ENCODE measurements at regions not wholly inside any gene's neighbourhood (a gene's known extent, or its start where the extent isn't known, plus 50 kb on each side); places are given as distances from the start of the nearest gene placed in this dataset.
A peak's percentile ranks its signal among the peaks of the same experiment; 100 is the strongest.

GRCh38 chr9:16318516-16319060 lies 551.9 kb downstream of the BNC2 start:
- peak in 2 of 3 experiments; percentile 15 to 22 for DNase-seq

DNA sequence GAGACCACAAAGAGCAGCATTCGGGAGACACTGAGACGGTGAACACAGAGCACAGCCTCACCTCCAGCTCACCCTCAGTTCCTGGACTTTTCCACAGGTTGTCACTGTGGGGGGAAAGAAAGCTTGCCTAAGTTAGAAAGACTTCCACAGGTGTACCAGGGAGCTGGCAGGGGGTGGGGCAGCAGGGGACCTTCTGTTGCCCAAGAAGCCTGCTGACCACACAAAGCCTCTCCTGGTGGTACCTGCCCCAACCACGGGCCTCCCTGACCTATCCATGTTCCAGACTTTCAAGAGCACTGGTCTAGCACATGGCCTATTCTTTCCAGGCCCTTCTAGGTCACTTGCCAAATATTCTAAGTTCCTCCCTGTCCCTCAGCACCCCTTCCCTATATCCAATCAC lies 550.8 kb downstream of the BNC2 start:
- DNase-seq = peak in 1 of 3 experiments; percentile 2

DNA sequence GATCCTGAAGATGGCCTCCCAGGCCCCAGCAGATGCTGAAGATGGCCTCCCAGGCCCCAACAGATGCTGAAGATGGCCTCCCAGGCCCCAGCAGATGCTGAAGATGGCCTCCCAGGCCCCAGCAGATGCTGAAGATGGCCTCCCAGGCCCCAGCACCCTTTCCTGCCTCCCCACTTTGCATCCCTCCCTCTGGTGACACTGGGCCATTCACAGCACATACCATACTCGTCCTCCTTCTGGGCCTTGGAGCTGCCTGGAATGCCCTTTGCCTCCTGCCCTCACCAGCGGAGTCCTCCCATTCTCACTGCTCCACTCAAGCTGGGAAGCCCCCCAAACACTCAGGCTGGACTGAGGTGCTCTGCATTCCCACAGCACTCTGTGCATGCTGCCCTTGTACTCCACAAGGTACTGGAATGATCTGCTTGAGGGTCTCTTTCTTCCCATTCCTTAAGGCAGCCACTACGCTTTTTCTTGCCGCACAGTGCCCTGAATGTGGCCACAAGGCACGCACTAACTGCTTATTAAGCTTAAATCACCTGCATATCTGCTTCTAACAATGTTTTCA lies 550.0 kb downstream of the BNC2 start:
- DNase-seq = no peak

DNA sequence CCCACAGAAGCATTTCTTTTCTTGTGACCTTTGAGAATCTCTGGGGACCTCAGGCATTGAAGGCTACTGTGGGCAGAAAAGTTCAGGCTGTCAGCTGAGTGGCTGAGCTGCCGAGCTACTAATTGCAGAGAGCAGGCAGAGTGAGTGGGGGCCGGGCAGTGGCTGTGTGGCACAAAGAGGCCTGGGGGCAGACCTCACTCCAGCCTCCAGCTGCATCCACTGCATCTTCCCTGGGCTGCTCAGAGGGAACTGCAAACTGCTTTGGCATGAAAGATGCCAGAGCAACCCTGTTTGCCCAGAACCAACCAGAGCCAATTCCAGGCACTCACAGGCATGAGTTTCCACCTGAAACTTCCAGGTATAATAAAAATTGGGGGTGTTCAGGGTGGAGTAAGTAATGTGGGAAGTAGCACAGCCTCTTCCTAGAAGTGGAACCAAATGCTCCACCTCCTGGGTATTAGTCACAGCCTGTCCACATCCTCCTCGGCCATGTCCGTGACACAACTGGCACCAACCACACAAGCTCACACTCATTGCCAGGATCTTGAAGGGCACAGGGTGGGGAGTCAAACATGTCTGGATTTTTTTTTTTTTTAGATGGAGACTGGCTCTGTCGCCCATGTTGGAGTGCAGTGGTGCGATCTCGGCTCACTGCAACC lies 548.9 kb downstream of the BNC2 start:
- DNase-seq = peak in 1 of 3 experiments; percentile 5

DNA sequence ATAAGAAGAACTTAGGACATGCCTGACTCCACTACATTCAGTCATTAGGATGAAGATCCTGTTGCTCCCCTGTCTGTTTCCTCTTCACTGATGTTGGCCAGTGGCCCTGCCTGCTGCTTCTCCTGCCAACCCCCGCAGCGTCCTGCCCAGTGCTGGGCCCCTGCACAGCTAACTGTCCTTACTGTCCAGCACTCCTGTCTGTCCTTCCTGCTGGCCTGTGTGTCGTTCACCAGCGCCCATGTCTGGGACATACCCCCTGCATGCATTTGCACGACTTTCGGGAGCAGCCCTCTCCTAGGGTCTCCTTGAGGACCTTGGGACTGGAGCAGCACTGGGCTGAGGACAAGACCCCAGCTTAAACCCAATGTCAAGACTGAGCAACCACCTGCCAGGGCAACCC lies 547.6 kb downstream of the BNC2 start:
- no peak for DNase-seq

- no peak for DNase-seq
Measured at GRCh38 chr9:16325966-16326365, 544.5 kb downstream of the BNC2 start.

DNA sequence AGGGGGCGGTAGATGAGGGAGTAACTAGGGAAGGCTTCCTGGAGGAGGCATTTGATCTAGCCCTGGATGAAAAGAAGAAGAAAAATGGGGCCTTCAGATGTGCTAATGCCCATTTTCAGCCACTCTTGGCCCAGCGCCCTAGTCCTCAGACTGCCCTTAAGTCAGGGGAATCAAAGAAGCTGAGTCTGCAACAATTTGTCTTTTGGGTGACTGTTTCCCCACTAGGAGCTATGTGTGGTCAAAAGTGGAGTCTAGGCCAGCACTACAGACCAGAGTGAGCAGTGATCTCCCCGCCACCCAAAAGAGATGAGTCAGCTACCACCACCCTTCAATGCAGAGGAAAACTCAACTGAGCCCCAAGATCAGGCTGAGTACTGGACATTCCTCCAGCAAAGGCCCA lies 542.1 kb downstream of the BNC2 start:
- DNase-seq = no peak

GRCh38 chr9:16329671-16330113 lies 540.8 kb downstream of the BNC2 start:
- DNase-seq = no peak

DNA sequence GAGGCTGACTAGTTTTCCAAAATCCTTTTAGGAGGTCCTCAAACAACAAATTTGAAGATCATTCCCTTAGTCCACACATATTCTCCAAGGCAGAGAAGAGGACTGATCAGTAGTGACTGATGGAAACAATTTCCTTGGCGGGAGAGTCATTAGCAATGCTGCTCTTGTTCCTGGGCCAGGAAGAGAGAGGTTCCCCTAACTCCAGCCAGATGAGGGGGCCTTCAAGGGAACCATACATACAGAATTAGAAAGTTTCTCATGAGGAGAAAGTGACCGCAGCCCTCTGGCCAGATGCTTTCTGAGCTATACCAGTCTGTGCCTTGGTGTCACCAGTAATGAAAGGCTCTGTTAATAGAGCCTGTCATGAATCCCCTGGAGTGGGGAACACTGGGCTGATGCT lies 539.4 kb downstream of the BNC2 start:
- no peak for DNase-seq

- no peak for DNase-seq
Measured at GRCh38 chr9:16331527-16331926, 538.9 kb downstream of the BNC2 start.

GRCh38 chr9:16333691-16334090 lies 536.8 kb downstream of the BNC2 start:
- no peak for DNase-seq

GRCh38 chr9:16335788-16336580 lies 534.5 kb downstream of the BNC2 start:
- no peak for DNase-seq

DNA sequence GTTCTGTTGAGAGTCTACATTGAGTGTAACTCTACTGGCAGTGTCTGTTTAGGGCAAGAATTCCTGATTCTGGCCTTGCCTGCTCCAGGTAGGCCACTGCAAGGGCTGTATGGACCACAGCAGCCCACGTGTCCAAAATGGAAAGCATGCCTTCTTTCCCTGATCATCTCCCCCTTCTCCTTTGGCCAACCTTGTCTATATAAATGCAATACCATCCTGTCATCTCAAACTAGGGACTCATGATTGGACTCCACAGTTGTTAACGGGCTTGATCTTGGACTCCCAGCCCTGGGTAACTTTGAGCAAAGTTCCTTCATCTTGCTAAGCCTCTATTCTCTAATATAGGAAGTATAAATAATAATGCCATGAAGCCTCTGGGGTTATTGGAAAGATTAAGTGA lies 533.6 kb downstream of the BNC2 start:
- DNase-seq = no peak

DNA sequence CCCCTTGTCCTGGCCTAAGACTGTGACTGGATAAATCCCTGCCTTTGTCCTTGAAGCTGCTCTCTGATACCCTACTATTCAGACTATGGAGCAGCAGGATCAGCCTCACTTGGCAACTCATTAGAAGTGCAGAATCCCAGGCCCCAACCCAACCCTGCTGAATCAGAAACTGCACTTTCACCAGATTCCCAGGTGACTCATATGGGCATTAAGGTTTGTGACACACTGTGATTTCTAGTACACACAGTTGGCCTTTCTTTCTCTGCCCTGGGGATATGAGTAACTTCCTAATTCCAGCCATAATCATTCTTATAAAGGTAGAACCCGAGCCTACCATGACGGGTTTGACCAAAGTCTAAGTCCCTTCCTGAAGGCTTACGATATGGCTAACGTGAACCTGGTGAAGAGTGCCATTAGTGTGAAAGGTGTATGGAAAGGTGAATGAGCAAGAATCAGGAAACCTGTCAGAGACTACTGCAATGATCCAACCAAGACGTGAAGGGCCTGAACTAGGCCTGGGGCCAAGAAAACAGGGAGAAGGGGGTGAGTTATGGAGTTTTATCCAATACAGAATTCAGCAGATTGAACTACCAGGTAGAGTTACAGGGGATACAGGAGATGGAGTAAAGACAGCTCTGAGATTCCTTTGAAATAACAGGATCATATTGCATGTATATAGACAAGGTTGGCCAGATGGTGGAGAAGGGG lies 533.0 kb downstream of the BNC2 start:
- no peak for DNase-seq

DNA sequence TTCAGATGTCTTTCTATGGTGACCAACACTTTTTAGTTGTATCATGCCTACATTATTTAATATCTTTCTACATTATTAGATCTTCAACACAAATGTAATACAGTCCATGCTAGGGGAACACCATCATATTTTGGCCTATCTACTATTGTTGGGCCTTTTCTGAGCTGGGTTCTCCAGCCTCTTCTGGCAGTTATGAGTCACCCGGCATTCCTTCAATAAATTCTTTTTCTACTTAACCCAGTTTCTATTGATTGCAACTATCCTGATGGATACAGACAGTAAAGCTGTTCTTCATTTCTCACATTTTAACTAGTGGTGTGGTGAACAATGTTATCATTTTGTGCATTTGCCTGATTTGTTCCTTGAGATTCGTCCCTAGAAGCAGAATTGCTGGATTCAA lies 529.3 kb downstream of the BNC2 start:
- DNase-seq = no peak

GRCh38 chr9:16342246-16343020 lies 528.0 kb downstream of the BNC2 start:
- no peak for DNase-seq

DNA sequence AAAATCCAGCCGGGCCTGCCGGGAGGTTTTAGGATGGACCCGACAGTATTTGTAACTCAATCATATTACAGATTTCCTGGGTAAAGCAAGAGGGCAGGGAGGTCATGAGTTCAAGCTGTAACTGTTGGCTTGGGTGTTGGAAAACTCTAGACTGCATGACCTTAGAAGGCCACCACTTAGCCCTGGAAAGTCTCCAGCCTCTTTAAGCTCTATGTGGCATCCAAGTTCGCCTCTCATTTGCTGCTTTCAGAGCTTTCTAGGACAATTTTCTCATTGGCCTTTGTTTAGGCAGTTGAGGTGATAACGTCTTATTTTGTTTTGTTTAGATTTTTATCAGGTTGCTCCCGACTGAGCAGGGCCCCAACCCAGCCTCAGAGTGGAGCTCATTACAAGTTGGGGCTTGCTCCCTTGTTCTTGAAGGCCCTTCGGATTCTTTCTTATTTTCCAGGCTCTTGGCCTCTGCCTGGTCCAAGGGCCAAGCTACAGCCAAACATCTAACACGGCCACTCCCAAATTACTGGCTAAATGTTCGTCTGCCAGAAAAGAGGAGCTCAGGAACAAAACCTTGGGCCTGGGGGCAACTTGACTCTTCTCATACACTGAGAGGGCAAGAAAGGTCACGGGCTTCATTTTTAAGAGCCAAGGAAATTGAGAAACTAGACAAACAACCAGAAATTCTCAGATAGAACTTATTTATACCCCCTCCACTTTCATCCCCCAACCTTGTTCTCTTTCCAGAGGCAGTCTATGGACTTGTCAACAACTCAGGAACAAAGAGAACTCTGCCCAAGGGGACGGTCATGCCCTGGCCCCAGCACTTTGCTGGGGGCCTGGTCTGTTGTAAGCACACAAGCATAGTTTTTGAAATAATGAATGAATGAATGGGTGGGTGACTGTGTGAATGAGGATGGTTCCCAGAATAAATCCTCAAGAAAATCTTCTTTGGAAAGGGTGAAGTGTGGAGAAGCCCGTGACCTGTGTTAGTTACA lies 526.9 kb downstream of the BNC2 start:
- no peak for DNase-seq

DNA sequence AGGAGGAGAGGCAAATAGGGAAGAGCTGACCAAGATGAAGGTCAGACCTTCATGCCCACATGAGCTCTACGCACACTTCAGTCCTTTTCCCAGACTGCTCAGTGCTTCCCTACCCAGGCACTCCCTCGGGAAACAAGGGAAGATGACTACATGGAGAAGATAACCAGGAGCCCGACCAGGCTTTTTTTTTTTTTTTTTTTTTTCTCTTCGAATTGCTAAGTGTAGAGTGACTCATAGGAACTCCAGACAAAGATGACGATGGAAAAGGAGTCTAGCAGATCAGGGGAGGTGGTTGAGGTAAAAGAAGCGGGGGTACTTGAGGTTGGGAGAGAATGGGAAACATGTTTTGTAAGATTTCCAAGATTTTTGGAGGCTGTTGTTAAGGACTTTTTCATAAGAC lies 526.1 kb downstream of the BNC2 start:
- no peak for DNase-seq

- DNase-seq = no peak
Measured at GRCh38 chr9:16345902-16346301, 524.6 kb downstream of the BNC2 start.

GRCh38 chr9:16347886-16348285 lies 522.6 kb downstream of the BNC2 start:
- DNase-seq = no peak

DNA sequence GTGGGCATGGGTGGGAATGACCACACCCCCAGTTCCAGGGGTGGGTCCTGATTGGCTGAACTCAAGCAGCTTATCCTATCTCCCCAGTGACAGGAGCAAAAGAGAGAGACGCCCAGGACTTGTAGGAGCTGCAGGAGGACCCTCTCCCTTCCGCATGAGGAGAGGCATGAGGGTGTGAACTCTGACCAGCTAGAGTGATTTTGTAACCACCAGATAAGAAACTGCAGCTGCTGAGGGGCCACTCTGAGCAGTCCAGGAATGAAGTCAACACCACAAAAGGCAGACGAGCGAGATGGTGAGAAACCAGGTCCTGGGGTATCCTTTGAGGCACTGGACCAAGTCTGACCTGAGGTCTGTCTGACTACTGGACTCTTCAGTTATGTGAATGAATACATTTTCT lies 521.9 kb downstream of the BNC2 start:
- DNase-seq = no peak

Data from NCI-H1417 (cell line).